GM23248 (cell line): ENCODE measurements at regions not wholly inside any gene's neighbourhood (a gene's known extent, or its start where the extent isn't known, plus 50 kb on each side); places are given as distances from the start of the nearest gene placed in this dataset.

Experiments
- DNase-seq: peaks from one replicate; pipeline ENCODE4 v3.0.0-alpha.2; 2015
- H2AFZ ChIP-seq: fragments of 200-600 bp; sonication (generic); 2 replicates; pipeline ENCODE4 v1.6.1; 2016; ENCODE audit warnings: antibody characterized with exemption
- H3F3A ChIP-seq: fragments of 200-600 bp; sonication (generic); 2 replicates; pipeline ENCODE4 v1.6.1; 2016; ENCODE audit warnings: mild to moderate bottlenecking, antibody characterized with exemption, mixed run types; ENCODE audit not compliant: insufficient read depth
- H3K27ac ChIP-seq: fragments of 200-600 bp; sonication (generic); 2 replicates; pipeline ENCODE4 v1.5.1; 2016; ENCODE audit warnings: mild to moderate bottlenecking
- H3K27me3 ChIP-seq: fragments of 200-600 bp; sonication (generic); replicated peaks from 2 replicates; pipeline ENCODE4 v1.6.1; 2016; ENCODE audit warnings: mild to moderate bottlenecking; ENCODE audit not compliant: insufficient read depth
- H3K36me3 ChIP-seq: fragments of 200-600 bp; sonication (generic); 2 replicates; pipeline ENCODE4 v1.6.1; 2016; ENCODE audit warnings: low read depth, mild to moderate bottlenecking
- H3K4me1 ChIP-seq: fragments of 200-600 bp; sonication (generic); 2 replicates; pipeline ENCODE4 v1.6.1; 2016; ENCODE audit warnings: mild to moderate bottlenecking; ENCODE audit not compliant: insufficient read depth
- H3K4me2 ChIP-seq: fragments of 200-600 bp; sonication (generic); one replicate; pipeline ENCODE4 v1.6.1; 2016; ENCODE audit warnings: mild to moderate bottlenecking; ENCODE audit not compliant: unreplicated experiment
- H3K4me3 ChIP-seq: fragments of 200-600 bp; sonication (generic); 2 replicates; pipeline ENCODE4 v1.5.1; 2016; ENCODE audit warnings: mild to moderate bottlenecking
- H3K79me2 ChIP-seq: fragments of 200-600 bp; sonication (generic); 2 replicates; pipeline ENCODE4 v1.6.1; 2016; ENCODE audit warnings: mild to moderate bottlenecking; ENCODE audit not compliant: insufficient read depth
- H3K9ac ChIP-seq: fragments of 200-600 bp; sonication (generic); 2 replicates; pipeline ENCODE4 v1.6.1; 2016; ENCODE audit warnings: mild to moderate bottlenecking
- H3K9me2 ChIP-seq: fragments of 200-600 bp; sonication (generic); 2 replicates; pipeline ENCODE4 v1.6.1; 2016; ENCODE audit warnings: mixed run types, mild to moderate bottlenecking, moderate library complexity; ENCODE audit not compliant: insufficient read depth
- H3K9me3 ChIP-seq: fragments of 200-600 bp; sonication (generic); one replicate; pipeline ENCODE4 v1.6.1; 2017; ENCODE audit warnings: low read depth
- H4K20me1 ChIP-seq: fragments of 200-600 bp; sonication (generic); 2 replicates; pipeline ENCODE4 v1.6.0; 2016; ENCODE audit not compliant: insufficient read depth
- EZH2 ChIP-seq: fragments of 200-600 bp; sonication (generic); IDR thresholded peaks from 2 replicates; pipeline ENCODE4 v1.6.1; 2018; ENCODE audit warnings: antibody characterized with exemption, mild to moderate bottlenecking; ENCODE audit not compliant: insufficient read depth, poor library complexity, severe bottlenecking
- EZH2phosphoT487 ChIP-seq: fragments of 200-600 bp; sonication (generic); IDR thresholded peaks from 2 replicates; pipeline ENCODE4 v1.6.1; 2018; ENCODE audit warnings: antibody characterized with exemption, moderate library complexity, mild to moderate bottlenecking, low read depth; ENCODE audit not compliant: insufficient read depth
- WGBS, 2 experiments: methylation state at CpG; one replicate each; pipeline ENCODE4 v1.1.6; 2015 to 2017; ENCODE audit warnings: low lambda C conversion rate in 2 of 2, low coverage in 1 of 2; ENCODE audit errors: missing lambda C conversion rate in 2 of 2; 5-methylcytosine and 5-hydroxymethylcytosine counted together
- in situ Hi-C: fragments of 300-500 bp; cut with MboI; formaldehyde crosslinking; loops from 2 replicates; pipeline ENCODE4 v1.15.0; 2020

DNA sequence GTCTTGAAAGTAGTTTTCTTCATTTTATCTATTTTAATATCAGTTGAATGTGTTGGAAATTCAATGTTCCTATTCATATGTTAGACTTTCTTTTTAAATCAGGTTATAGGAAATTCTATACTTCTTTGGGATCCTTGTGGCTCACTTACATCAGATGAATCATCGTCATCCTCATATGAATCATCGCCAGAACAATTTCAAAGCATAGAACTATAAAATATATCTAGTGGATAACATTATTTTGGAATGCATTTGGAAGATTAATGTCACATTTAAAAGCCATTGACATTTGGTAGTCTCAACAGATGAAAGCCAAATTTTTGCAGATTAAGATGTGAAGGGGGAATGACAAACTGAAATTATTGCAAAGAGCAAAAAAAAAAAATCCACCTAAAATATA is 94.1 kb downstream of the FAM161A start:
- Histone ChIP-seq H4K20me1 (no peaks in the 10 kb centered on the region), H3K4me1 (peaks cover 24% of the 10 kb centered on the region), H3K4me3 (peak overlapping the region; percentile 28; the same call in 1 of the 2 replicates), H3K27ac (peak overlapping the region; percentile 85), H3K36me3 (no peaks in the 10 kb centered on the region), H3K9me2 (no peaks in the 10 kb centered on the region), H3K9ac (peak overlapping the region; percentile 51), H3K27me3 (no peaks in the 10 kb centered on the region), H3F3A (peaks cover 20% of the 10 kb centered on the region), H3K4me2 (peak overlapping the region; percentile 77), H3K79me2 (peaks cover 12% of the 10 kb centered on the region; the same call in 1 of the 2 replicates), H3K9me3 (no peaks in the 10 kb centered on the region), H2AFZ (no peak overlapping the region)
- peak; percentile 81 for DNase-seq
- 0 to 2% methylated on average over 2 of the region's 2 CpGs for WGBS, 2 experiments
- TF ChIP-seq EZH2phosphoT487 (no peak), EZH2 (no peak)
- in situ Hi-C loops: no loop called here

DNA sequence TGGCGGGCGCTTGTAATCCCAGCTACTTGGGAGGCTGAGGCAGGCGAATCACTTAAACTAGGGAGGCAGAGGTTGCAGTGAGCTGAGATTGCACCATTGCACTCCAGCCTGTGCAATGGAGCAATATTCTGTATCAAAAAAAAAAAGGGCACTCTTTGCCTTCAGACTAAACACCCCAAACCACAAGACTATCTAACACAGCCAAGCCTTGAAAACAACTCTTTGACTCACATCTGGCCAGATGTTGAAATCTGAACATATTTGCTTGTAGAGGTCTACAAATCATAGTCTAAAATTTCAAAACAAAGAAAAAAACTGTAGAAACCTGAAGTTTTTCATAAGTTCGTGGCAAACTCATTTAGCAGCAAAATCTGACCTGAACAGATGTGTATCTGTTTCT is 94.9 kb downstream of the FAM161A start:
- Histone ChIP-seq H3K4me1 (peaks cover 24% of the 10 kb centered on the region), H3K4me2 (peak overlapping the region; percentile 77), H3K79me2 (peaks cover 12% of the 10 kb centered on the region; the same call in 1 of the 2 replicates), H3K27ac (peak overlapping the region; percentile 85), H3F3A (peaks cover 20% of the 10 kb centered on the region), H3K27me3 (no peaks in the 10 kb centered on the region), H3K9me2 (no peaks in the 10 kb centered on the region), H3K9me3 (no peaks in the 10 kb centered on the region), H3K9ac (peak overlapping the region; percentile 51), H3K4me3 (no peak overlapping the region), H3K36me3 (no peaks in the 10 kb centered on the region), H4K20me1 (no peaks in the 10 kb centered on the region), H2AFZ (no peak overlapping the region)
- in situ Hi-C loops: no loop called here
- 47 to 54% methylated on average over 4 of the region's 4 CpGs for WGBS, 2 experiments
- TF ChIP-seq EZH2 (no peak), EZH2phosphoT487 (no peak)
- peak; percentile 88 for DNase-seq

DNA sequence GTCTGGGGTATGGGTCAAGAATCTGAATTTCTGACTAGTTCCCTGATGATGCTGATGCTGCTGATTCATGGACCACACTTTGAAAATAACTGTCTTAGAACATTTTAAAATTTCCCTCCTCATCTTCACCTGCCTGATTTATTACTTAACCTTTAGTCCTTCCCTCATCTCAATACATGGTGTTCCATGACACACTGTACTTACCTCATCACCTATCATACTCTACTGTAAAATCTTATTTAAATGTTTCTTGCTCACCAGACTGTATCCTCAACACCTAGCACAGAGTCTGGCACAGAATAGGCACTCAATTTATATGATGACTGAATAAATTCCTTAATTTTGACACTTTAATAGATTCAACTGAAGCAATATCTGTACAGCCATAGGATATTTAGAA is 95.7 kb downstream of the FAM161A start:
- H3K4me3 ChIP-seq: no peak overlapping the region
- no peak overlapping the region for H3K27ac ChIP-seq
- TF ChIP-seq EZH2: no peak
- no peak for TF ChIP-seq EZH2phosphoT487
- H3K4me1 ChIP-seq: peaks cover 23% of the 10 kb centered on the region
- no peak for DNase-seq
- peaks cover 20% of the 10 kb centered on the region for H3F3A ChIP-seq
- no peaks in the 10 kb centered on the region for H3K9me3 ChIP-seq
- in situ Hi-C loops: no loop called here
- H3K9ac ChIP-seq: no peak overlapping the region
- H3K4me2 ChIP-seq: no peak overlapping the region
- no peaks in the 10 kb centered on the region for H3K36me3 ChIP-seq
- H3K27me3 ChIP-seq: no peaks in the 10 kb centered on the region
- H3K79me2 ChIP-seq: peaks cover 11% of the 10 kb centered on the region; the same call in 1 of the 2 replicates
- H4K20me1 ChIP-seq: no peaks in the 10 kb centered on the region
- no peaks in the 10 kb centered on the region for H3K9me2 ChIP-seq
- no peak overlapping the region for H2AFZ ChIP-seq

DNA sequence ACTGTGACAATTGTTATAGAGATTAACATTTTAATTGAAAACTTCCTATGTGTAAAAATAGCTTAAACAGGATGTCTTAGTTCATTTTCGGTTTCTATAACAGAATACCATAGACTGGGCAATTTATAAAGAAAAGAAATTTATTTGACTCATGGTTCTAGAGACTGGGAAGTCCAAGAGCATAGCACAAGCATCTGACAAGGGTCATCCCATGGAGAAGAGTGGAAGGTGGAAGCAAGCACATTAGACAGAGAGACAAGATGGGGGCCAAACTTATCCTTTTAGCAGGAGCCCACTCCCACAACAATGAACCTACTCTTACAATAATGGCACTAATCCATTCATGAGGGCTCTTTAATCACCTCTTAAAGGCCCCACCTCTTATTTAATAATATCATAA is 100.3 kb downstream of the FAM161A start:
- 40 to 48% methylated on average over 1 of the region's 1 CpG for WGBS, 2 experiments
- no peak for DNase-seq
- H3K9me3 ChIP-seq: no peaks in the 10 kb centered on the region
- H3K27me3 ChIP-seq: no peaks in the 10 kb centered on the region
- no peak overlapping the region for H3K9ac ChIP-seq
- in situ Hi-C loops: no loop called here
- H3F3A ChIP-seq: peaks cover 5% of the 10 kb centered on the region
- no peak overlapping the region for H3K4me2 ChIP-seq
- no peak overlapping the region for H2AFZ ChIP-seq
- H3K36me3 ChIP-seq: no peaks in the 10 kb centered on the region
- no peak overlapping the region for H3K27ac ChIP-seq
- H3K79me2 ChIP-seq: no peaks in the 10 kb centered on the region
- no peaks in the 10 kb centered on the region for H3K9me2 ChIP-seq
- no peak for TF ChIP-seq EZH2phosphoT487
- no peaks in the 10 kb centered on the region for H4K20me1 ChIP-seq
- H3K4me3 ChIP-seq: no peak overlapping the region
- peaks cover 12% of the 10 kb centered on the region for H3K4me1 ChIP-seq

DNA sequence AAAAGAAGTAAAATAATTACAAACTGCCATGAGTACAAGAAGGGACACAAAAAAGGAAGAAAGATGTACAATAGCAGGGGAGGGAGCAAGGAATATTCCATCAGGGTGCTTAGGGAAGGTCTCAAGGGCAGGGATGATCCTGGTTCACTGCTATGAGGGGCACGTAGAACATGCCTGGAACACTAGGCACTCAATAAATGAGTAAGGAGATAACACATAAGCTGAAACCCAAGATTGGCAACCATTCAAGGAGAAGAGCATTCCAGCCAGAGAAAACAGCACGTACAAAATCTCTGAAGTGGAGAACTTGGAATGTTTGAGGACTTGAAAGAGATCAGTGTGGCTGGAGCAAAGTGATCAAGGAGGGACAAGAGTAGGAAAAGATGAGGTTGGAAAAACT is 103.2 kb downstream of the FAM161A start:
- no peak overlapping the region for H3K4me3 ChIP-seq
- no peak overlapping the region for H3K27ac ChIP-seq
- H3K4me2 ChIP-seq: peak overlapping the region; percentile 16

More for the DNA sequence above, 103.2 kb downstream of the FAM161A start:
- Histone ChIP-seq H3K9me2 (no peaks in the 10 kb centered on the region), H3K36me3 (no peaks in the 10 kb centered on the region), H3K9ac (no peak overlapping the region), H3K4me1 (peaks cover 12% of the 10 kb centered on the region), H3F3A (no peaks in the 10 kb centered on the region), H3K27me3 (no peaks in the 10 kb centered on the region), H3K79me2 (no peaks in the 10 kb centered on the region), H3K9me3 (no peaks in the 10 kb centered on the region), H4K20me1 (no peaks in the 10 kb centered on the region), H2AFZ (peak overlapping the region; percentile 16; the same call in 1 of the 2 replicates)
- in situ Hi-C loops: no loop called here
- peak; percentile 52 for DNase-seq
- WGBS, 2 experiments: 19 to 31% methylated on average over 2 of the region's 2 CpGs
- no peak for TF ChIP-seq EZH2phosphoT487
- TF ChIP-seq EZH2: no peak
